Hepatocyte (in vitro differentiated cells): ENCODE measurements at regions not wholly inside any gene's neighbourhood (a gene's known extent, or its start where the extent isn't known, plus 50 kb on each side); places are given as distances from the start of the nearest gene placed in this dataset.

Experiments used
- EZH2 ChIP-seq: fragments of 200-600 bp; sonication (generic); IDR thresholded peaks from 2 replicates; pipeline ENCODE4 v1.6.1; 2016; ENCODE audit warnings: antibody characterized with exemption, mild to moderate bottlenecking, borderline replicate concordance
- TF ChIP-seq, protein P1 (sequence below): fragments of 200-600 bp; sonication (generic); IDR thresholded peaks from 2 replicates; pipeline ENCODE4 v1.5.1; 2016; ENCODE audit warnings: antibody characterized with exemption, mild to moderate bottlenecking; ENCODE audit not compliant: poor library complexity

GRCh38 chr1:55888685-55889317 lies 673.6 kb upstream of the USP24 start:
- TF ChIP-seq, protein P1, sequence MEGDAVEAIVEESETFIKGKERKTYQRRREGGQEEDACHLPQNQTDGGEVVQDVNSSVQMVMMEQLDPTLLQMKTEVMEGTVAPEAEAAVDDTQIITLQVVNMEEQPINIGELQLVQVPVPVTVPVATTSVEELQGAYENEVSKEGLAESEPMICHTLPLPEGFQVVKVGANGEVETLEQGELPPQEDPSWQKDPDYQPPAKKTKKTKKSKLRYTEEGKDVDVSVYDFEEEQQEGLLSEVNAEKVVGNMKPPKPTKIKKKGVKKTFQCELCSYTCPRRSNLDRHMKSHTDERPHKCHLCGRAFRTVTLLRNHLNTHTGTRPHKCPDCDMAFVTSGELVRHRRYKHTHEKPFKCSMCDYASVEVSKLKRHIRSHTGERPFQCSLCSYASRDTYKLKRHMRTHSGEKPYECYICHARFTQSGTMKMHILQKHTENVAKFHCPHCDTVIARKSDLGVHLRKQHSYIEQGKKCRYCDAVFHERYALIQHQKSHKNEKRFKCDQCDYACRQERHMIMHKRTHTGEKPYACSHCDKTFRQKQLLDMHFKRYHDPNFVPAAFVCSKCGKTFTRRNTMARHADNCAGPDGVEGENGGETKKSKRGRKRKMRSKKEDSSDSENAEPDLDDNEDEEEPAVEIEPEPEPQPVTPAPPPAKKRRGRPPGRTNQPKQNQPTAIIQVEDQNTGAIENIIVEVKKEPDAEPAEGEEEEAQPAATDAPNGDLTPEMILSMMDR = no peak
- no peak for TF ChIP-seq EZH2
